Mesenchymal stem cell (in vitro differentiated cells and primary cell): ENCODE measurements at regions not wholly inside any gene's neighbourhood (a gene's known extent, or its start where the extent isn't known, plus 50 kb on each side); places are given as distances from the start of the nearest gene placed in this dataset.

ENCODE experiments used
- DNase-seq: peaks from one replicate; pipeline ENCODE4 v3.0.0-alpha.2; 2013
- H2AFZ ChIP-seq: one replicate; pipeline ENCODE4 v1.6.1; 2013; ENCODE audit warnings: low read depth, mild to moderate bottlenecking, control low read depth, inconsistent platforms, low read length, moderate library complexity
- H2AK5ac ChIP-seq: 2 replicates; pipeline ENCODE4 v1.6.1; 2013; ENCODE audit warnings: low read length, moderate library complexity, mild to moderate bottlenecking, inconsistent platforms; ENCODE audit not compliant: severe bottlenecking
- H2BK120ac ChIP-seq: one replicate; pipeline ENCODE4 v1.6.1; 2013; ENCODE audit warnings: low read depth, mild to moderate bottlenecking, inconsistent platforms, low read length, moderate library complexity
- H2BK12ac ChIP-seq, 2 experiments: one replicate each; pipeline ENCODE4 v1.6.1; 2013; ENCODE audit warnings: inconsistent platforms in 2 of 2, low read length in 2 of 2, mild to moderate bottlenecking in 2 of 2, moderate library complexity in 2 of 2, control low read depth in 1 of 2
- H2BK15ac ChIP-seq: one replicate; pipeline ENCODE4 v1.6.1; 2013; ENCODE audit warnings: mild to moderate bottlenecking, low read depth, inconsistent platforms; ENCODE audit not compliant: poor library complexity, severe bottlenecking
- H2BK5ac ChIP-seq: 2 replicates; pipeline ENCODE4 v1.6.1; 2013; ENCODE audit warnings: low read depth, mild to moderate bottlenecking, low read length, control low read depth, inconsistent platforms; ENCODE audit not compliant: poor library complexity, severe bottlenecking
- H3K14ac ChIP-seq, 2 experiments: one replicate each; pipeline ENCODE4 v1.6.1; 2013; ENCODE audit warnings: inconsistent platforms in 2 of 2, low read length in 2 of 2, control low read depth in 1 of 2, mild to moderate bottlenecking in 1 of 2, moderate library complexity in 1 of 2
- H3K18ac ChIP-seq, 2 experiments: one replicate each; pipeline ENCODE4 v1.6.1; 2013; ENCODE audit warnings: inconsistent platforms in 2 of 2, low read length in 2 of 2, control low read depth in 1 of 2, low read depth in 1 of 2, mild to moderate bottlenecking in 1 of 2
- H3K23ac ChIP-seq, 2 experiments: one replicate each; pipeline ENCODE4 v1.6.1; 2013; ENCODE audit warnings: inconsistent platforms in 2 of 2, low read length in 2 of 2, mild to moderate bottlenecking in 2 of 2, moderate library complexity in 2 of 2, control low read depth in 1 of 2
- H3K27ac ChIP-seq: 2 replicates; pipeline ENCODE4 v1.5.1; 2013; ENCODE audit warnings: mild to moderate bottlenecking, moderate library complexity, low read length, control low read depth, inconsistent platforms; ENCODE audit not compliant: poor library complexity, severe bottlenecking
- H3K27me3 ChIP-seq, 2 experiments: 2 replicates each; pipeline versions ENCODE4 v1.6.1 to v1.7.0; 2013; ENCODE audit warnings: low read length in 2 of 2, mild to moderate bottlenecking in 2 of 2, moderate library complexity in 2 of 2, control low read depth in 1 of 2, inconsistent platforms in 1 of 2; ENCODE audit not compliant: control insufficient read depth in 1 of 2, insufficient read depth in 1 of 2
- H3K36me3 ChIP-seq, 2 experiments: 2 replicates each; pipeline versions ENCODE4 v1.6.1 to v1.7.0; 2013; ENCODE audit warnings: low read length in 2 of 2, control low read depth in 1 of 2, inconsistent platforms in 1 of 2, low read depth in 1 of 2, mild to moderate bottlenecking in 1 of 2; ENCODE audit not compliant: insufficient read depth in 2 of 2, control insufficient read depth in 1 of 2
- H3K4ac ChIP-seq, 2 experiments: one replicate each; pipeline ENCODE4 v1.6.1; 2013; ENCODE audit warnings: inconsistent platforms in 2 of 2, low read length in 2 of 2, mild to moderate bottlenecking in 2 of 2, moderate library complexity in 2 of 2, control low read depth in 1 of 2, low read depth in 1 of 2
- H3K4me1 ChIP-seq: 2 replicates; pipeline ENCODE4 v1.6.1; 2013; ENCODE audit warnings: low read depth, low read length, control low read depth; ENCODE audit not compliant: control insufficient read depth, insufficient read depth
- H3K4me2 ChIP-seq: 2 replicates; pipeline ENCODE4 v1.6.1; 2013; ENCODE audit warnings: low read length, mild to moderate bottlenecking, inconsistent platforms; ENCODE audit not compliant: poor library complexity, severe bottlenecking
- H3K4me3 ChIP-seq, 2 experiments: 2 replicates each; pipeline versions ENCODE4 v1.5.1 to v1.7.0; 2013; ENCODE audit warnings: low read length in 2 of 2, mild to moderate bottlenecking in 2 of 2, control low read depth in 1 of 2, low read depth in 1 of 2; ENCODE audit not compliant: insufficient read depth in 1 of 2
- H3K79me1 ChIP-seq: replicated peaks from 2 replicates; pipeline ENCODE4 v1.6.1; 2013; ENCODE audit warnings: mild to moderate bottlenecking, control low read depth, low read length, inconsistent platforms; ENCODE audit not compliant: poor library complexity, severe bottlenecking
- H3K9ac ChIP-seq: 2 replicates; pipeline ENCODE4 v1.7.0; 2013; ENCODE audit warnings: mild to moderate bottlenecking, low read length, moderate library complexity
- H3K9me3 ChIP-seq: 2 replicates; pipeline ENCODE4 v1.7.0; 2013; ENCODE audit warnings: mild to moderate bottlenecking, low read length; ENCODE audit not compliant: control insufficient read depth
- H4K8ac ChIP-seq: one replicate; pipeline ENCODE4 v1.6.1; 2013; ENCODE audit warnings: inconsistent platforms, mild to moderate bottlenecking, low read length, moderate library complexity
- H4K91ac ChIP-seq: one replicate; pipeline ENCODE4 v1.6.1; 2013; ENCODE audit warnings: mild to moderate bottlenecking, low read length, inconsistent platforms
- WGBS: methylation state at CpG from one replicate; pipeline ENCODE4 v1.1.7; 2013; ENCODE audit warnings: mixed read lengths; 5-methylcytosine and 5-hydroxymethylcytosine counted together

- Histone ChIP-seq H3K14ac (no peak overlapping the region), H3K9ac (no peak overlapping the region), H2AK5ac (no peak overlapping the region), H2AFZ (no peak overlapping the region), H3K9me3 (peaks cover 4% of the 10 kb centered on the region), H3K4me2 (no peak overlapping the region), H3K23ac (no peak overlapping the region), H3K4me3 (no peak overlapping the region), H3K79me1 (no peaks in the 10 kb centered on the region), H3K18ac (no peak overlapping the region), H2BK120ac (no peak overlapping the region), H3K27me3 (no peaks in the 10 kb centered on the region), H2BK5ac (no peak overlapping the region), H3K27ac (no peak overlapping the region), H3K4me1 (no peaks in the 10 kb centered on the region), H4K8ac (no peak overlapping the region), H4K91ac (no peak overlapping the region), H2BK12ac (no peak overlapping the region), H3K4ac (no peak overlapping the region), H3K36me3 (no peaks in the 10 kb centered on the region), H2BK15ac (no peak overlapping the region)
- 54% methylated on average over 2 of the region's 3 CpGs for WGBS
- no peak for DNase-seq
Measured at GRCh38 chr10:9157656-9158055, 1103.2 kb downstream of the GATA3 start.

DNA sequence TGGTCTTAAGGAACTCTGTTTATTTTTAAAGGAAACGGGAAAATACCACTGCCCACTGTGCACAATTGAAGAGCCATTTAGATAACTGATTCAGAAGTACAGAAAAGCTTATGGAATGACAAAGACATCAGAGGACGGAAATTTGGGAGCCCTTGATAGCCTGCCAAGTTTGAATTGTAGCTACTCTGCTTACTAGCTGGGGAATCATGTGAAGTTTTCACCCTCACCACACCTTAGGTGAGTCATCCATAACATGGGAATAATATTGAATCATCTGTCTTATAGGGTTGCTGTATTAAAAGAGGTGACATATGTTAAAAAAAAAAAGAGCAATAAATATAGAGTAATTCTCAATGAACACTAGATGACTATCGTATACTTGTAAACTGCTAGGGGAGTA lies 1104.2 kb downstream of the GATA3 start:
- H4K8ac ChIP-seq, result no peak overlapping the region
- no peak overlapping the region for H2BK12ac ChIP-seq
- H2BK15ac ChIP-seq, result no peak overlapping the region
- WGBS, result 71% methylated on average over 2 of the region's 3 CpGs
- no peak overlapping the region for H2AFZ ChIP-seq
- H3K4me1 ChIP-seq, result no peaks in the 10 kb centered on the region
- no peak overlapping the region for H3K4me2 ChIP-seq
- H3K4ac ChIP-seq, result no peak overlapping the region
- no peak overlapping the region for H2AK5ac ChIP-seq
- no peak overlapping the region for H3K18ac ChIP-seq
- H2BK5ac ChIP-seq, result no peak overlapping the region
- H3K9me3 ChIP-seq, result peaks cover 4% of the 10 kb centered on the region
- DNase-seq, result no peak
- no peak overlapping the region for H3K9ac ChIP-seq
- no peaks in the 10 kb centered on the region for H3K27me3 ChIP-seq
- H2BK120ac ChIP-seq, result no peak overlapping the region
- H3K23ac ChIP-seq, result no peak overlapping the region
- H3K36me3 ChIP-seq, result no peaks in the 10 kb centered on the region
- no peak overlapping the region for H3K4me3 ChIP-seq
- H3K79me1 ChIP-seq, result no peaks in the 10 kb centered on the region
- H3K14ac ChIP-seq, result no peak overlapping the region
- no peak overlapping the region for H3K27ac ChIP-seq
- H4K91ac ChIP-seq, result no peak overlapping the region

GRCh38 chr10:9160275-9160674 lies 1105.8 kb downstream of the GATA3 start:
- H3K4me1 ChIP-seq, result no peaks in the 10 kb centered on the region
- H3K18ac ChIP-seq, result no peak overlapping the region

GRCh38 chr10:9163699-9164098 lies 1109.2 kb downstream of the GATA3 start:
- WGBS, result 78% methylated on average over 2 of the region's 2 CpGs

More at GRCh38 chr10:9160275-9160674, 1105.8 kb downstream of the GATA3 start:
- H2BK15ac ChIP-seq, result no peak overlapping the region
- no peaks in the 10 kb centered on the region for H3K36me3 ChIP-seq
- H3K9me3 ChIP-seq, result peaks cover 7% of the 10 kb centered on the region
- no peak overlapping the region for H3K23ac ChIP-seq
- no peak overlapping the region for H4K8ac ChIP-seq
- no peak overlapping the region for H2BK120ac ChIP-seq
- no peak overlapping the region for H3K4ac ChIP-seq
- H3K4me2 ChIP-seq, result no peak overlapping the region
- no peak overlapping the region for H3K14ac ChIP-seq
- no peaks in the 10 kb centered on the region for H3K79me1 ChIP-seq
- no peak overlapping the region for H2BK5ac ChIP-seq
- DNase-seq, result no peak
- H2AK5ac ChIP-seq, result no peak overlapping the region
- no peak overlapping the region for H3K4me3 ChIP-seq
- H4K91ac ChIP-seq, result no peak overlapping the region
- WGBS, result 73% methylated on average over 2 of the region's 2 CpGs
- H3K27me3 ChIP-seq, result no peaks in the 10 kb centered on the region
- no peak overlapping the region for H3K27ac ChIP-seq
- H2AFZ ChIP-seq, result no peak overlapping the region
- H3K9ac ChIP-seq, result no peak overlapping the region
- H2BK12ac ChIP-seq, result no peak overlapping the region

More at GRCh38 chr10:9163699-9164098, 1109.2 kb downstream of the GATA3 start:
- Histone ChIP-seq H3K79me1 (no peaks in the 10 kb centered on the region), H3K9ac (no peak overlapping the region), H2BK12ac (no peak overlapping the region), H2AFZ (no peak overlapping the region), H2BK5ac (no peak overlapping the region), H3K23ac (no peak overlapping the region), H3K4me1 (no peaks in the 10 kb centered on the region), H4K8ac (no peak overlapping the region), H4K91ac (no peak overlapping the region), H3K4me3 (no peak overlapping the region), H3K36me3 (no peaks in the 10 kb centered on the region), H2BK120ac (no peak overlapping the region), H3K9me3 (peaks cover 7% of the 10 kb centered on the region), H2BK15ac (no peak overlapping the region), H2AK5ac (no peak overlapping the region), H3K18ac (no peak overlapping the region), H3K4me2 (no peak overlapping the region), H3K27ac (no peak overlapping the region), H3K14ac (no peak overlapping the region), H3K27me3 (no peaks in the 10 kb centered on the region), H3K4ac (no peak overlapping the region)
- DNase-seq, result no peak
